ENCODE measurements at regions not wholly inside any gene's neighbourhood (a gene's known extent, or its start where the extent isn't known, plus 50 kb on each side); places are given as distances from the start of the nearest gene placed in this dataset.
"Not testable (repeated sequence)": the region's sequence is repeated elsewhere in the genome, so short reads cannot be mapped to it uniquely, and the experiment has no call there.

DNA sequence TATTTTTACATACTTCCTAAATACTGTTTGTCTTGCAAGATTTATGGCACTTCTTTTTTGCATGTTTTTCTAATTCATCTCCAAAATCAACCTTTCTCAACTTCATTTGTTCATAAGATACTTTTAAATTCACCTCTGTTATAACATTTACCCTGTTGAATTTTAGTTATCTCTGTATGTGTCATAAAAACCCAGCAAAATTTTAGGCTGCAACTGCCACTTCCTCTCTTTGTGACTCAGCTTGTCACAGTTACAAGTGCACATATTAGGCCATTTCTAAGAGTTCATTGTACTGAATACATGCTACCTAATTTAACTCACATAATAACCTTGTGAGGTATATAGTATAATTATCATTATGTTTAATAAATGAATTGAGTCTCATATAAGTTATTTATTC is 1023.0 kb upstream of the DEFB115 start:
- TF ChIP-seq, protein P1, sequence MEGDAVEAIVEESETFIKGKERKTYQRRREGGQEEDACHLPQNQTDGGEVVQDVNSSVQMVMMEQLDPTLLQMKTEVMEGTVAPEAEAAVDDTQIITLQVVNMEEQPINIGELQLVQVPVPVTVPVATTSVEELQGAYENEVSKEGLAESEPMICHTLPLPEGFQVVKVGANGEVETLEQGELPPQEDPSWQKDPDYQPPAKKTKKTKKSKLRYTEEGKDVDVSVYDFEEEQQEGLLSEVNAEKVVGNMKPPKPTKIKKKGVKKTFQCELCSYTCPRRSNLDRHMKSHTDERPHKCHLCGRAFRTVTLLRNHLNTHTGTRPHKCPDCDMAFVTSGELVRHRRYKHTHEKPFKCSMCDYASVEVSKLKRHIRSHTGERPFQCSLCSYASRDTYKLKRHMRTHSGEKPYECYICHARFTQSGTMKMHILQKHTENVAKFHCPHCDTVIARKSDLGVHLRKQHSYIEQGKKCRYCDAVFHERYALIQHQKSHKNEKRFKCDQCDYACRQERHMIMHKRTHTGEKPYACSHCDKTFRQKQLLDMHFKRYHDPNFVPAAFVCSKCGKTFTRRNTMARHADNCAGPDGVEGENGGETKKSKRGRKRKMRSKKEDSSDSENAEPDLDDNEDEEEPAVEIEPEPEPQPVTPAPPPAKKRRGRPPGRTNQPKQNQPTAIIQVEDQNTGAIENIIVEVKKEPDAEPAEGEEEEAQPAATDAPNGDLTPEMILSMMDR (IDR thresholded peaks at IDR 0.05), result not testable (repeated sequence)
- not testable (repeated sequence) for TF ChIP-seq POLR2A (IDR thresholded peaks at IDR 0.05)
